ENCODE measurements at regions not wholly inside any gene's neighbourhood (a gene's known extent, or its start where the extent isn't known, plus 50 kb on each side); places are given as distances from the start of the nearest gene placed in this dataset.

DNA sequence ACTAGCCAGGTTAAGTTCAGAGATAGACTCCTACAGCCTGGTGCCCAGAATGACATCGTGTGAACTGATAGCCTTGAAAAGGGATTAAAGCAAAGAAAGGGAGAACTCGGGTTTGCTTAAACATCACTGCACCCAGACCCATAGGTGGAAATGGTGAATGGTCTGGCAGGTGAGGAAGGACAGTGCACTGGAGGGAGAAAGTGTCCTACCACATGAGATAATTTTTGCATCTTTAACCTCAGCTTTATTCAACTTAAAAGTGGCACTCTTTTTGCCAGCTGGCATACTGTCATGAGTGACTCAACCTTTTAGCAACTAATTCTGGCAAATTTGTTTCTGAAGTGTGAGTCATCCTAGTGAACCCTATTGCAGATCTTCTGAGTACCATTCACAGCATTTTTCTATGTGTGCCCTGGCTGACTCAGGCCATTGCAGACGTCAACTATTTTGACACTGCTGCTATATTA is 53.0 kb upstream of the DAPP1 start:
- DNase-seq (ENCODE audit: low spot score): no peak
- ChIA-PET CTCF (no interaction called here), POLR2A (no interaction called here)
- Mint-ChIP-seq H3K27ac (no peak overlapping the region), H3K36me3 (no peaks in the 10 kb centered on the region), H3K4me1 (no peaks in the 10 kb centered on the region; the same call in 1 of the 2 replicates), H3K9me3 (peaks cover 25% of the 10 kb centered on the region), H3K27me3 (ENCODE audit: low read depth) (no peaks in the 10 kb centered on the region; the same call in 1 of the 2 replicates), H3K4me3 (no peak overlapping the region)
- TF ChIP-seq SOX15 (CRISPR knock-in tag; IDR thresholded peaks at IDR 0.05): no peak
- TF ChIP-seq, protein P1, sequence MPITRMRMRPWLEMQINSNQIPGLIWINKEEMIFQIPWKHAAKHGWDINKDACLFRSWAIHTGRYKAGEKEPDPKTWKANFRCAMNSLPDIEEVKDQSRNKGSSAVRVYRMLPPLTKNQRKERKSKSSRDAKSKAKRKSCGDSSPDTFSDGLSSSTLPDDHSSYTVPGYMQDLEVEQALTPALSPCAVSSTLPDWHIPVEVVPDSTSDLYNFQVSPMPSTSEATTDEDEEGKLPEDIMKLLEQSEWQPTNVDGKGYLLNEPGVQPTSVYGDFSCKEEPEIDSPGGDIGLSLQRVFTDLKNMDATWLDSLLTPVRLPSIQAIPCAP (CRISPR knock-in tag; IDR thresholded peaks at IDR 0.05): no peak
- no peak for TF ChIP-seq EMX1 (CRISPR knock-in tag; IDR thresholded peaks at IDR 0.05)
- no peak for TF ChIP-seq NR2C2 (CRISPR knock-in tag; IDR thresholded peaks at IDR 0.05)
- TF ChIP-seq, protein P2, sequence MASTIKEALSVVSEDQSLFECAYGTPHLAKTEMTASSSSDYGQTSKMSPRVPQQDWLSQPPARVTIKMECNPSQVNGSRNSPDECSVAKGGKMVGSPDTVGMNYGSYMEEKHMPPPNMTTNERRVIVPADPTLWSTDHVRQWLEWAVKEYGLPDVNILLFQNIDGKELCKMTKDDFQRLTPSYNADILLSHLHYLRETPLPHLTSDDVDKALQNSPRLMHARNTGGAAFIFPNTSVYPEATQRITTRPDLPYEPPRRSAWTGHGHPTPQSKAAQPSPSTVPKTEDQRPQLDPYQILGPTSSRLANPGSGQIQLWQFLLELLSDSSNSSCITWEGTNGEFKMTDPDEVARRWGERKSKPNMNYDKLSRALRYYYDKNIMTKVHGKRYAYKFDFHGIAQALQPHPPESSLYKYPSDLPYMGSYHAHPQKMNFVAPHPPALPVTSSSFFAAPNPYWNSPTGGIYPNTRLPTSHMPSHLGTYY (CRISPR knock-in tag; IDR thresholded peaks at IDR 0.05): no peak
- TF ChIP-seq, protein P3, sequence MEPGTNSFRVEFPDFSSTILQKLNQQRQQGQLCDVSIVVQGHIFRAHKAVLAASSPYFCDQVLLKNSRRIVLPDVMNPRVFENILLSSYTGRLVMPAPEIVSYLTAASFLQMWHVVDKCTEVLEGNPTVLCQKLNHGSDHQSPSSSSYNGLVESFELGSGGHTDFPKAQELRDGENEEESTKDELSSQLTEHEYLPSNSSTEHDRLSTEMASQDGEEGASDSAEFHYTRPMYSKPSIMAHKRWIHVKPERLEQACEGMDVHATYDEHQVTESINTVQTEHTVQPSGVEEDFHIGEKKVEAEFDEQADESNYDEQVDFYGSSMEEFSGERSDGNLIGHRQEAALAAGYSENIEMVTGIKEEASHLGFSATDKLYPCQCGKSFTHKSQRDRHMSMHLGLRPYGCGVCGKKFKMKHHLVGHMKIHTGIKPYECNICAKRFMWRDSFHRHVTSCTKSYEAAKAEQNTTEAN (CRISPR knock-in tag; IDR thresholded peaks at IDR 0.05): no peak
- no peak for TF ChIP-seq ETV6 (CRISPR knock-in tag; IDR thresholded peaks at IDR 0.05)
- ATAC-seq: no peak

DNA sequence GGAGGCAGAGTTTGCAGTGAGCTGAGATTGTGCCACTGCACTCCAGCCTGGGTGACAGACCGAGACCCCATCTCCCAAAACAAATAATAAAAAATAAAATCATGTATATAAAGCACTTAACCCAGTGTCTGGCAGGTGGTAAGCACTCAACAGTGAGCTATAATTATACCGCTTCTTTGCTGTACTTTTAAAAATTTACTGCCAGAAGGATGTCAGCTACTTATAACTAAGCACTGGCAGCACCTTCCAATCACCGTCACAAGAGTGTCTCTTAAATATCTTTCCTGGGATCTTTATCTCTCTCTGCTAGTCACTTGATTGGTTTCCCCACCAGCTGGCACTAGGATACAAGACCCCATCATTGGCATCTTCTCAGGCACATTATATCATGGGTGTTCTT is 53.9 kb upstream of the DAPP1 start:
- no peak overlapping the region for H3K27ac Mint-ChIP-seq
- H3K9me3 Mint-ChIP-seq: peaks cover 25% of the 10 kb centered on the region
- H3K4me3 Mint-ChIP-seq: no peak overlapping the region
- ATAC-seq (no peak), DNase-seq (ENCODE audit: low spot score) (no peak)
- H3K4me1 Mint-ChIP-seq: no peaks in the 10 kb centered on the region; the same call in 1 of the 2 replicates
- TF ChIP-seq ETV6 (CRISPR knock-in tag; IDR thresholded peaks at IDR 0.05): no peak
- TF ChIP-seq NR1H2 (CRISPR knock-in tag; IDR thresholded peaks at IDR 0.05): no peak
- no peak for TF ChIP-seq CBFB (CRISPR knock-in tag; IDR thresholded peaks at IDR 0.05; ENCODE audit: low read depth)
- no peak for TF ChIP-seq RORB (CRISPR knock-in tag; IDR thresholded peaks at IDR 0.05)
- TF ChIP-seq, protein P4, sequence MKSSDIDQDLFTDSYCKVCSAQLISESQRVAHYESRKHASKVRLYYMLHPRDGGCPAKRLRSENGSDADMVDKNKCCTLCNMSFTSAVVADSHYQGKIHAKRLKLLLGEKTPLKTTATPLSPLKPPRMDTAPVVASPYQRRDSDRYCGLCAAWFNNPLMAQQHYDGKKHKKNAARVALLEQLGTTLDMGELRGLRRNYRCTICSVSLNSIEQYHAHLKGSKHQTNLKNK (CRISPR knock-in tag; IDR thresholded peaks at IDR 0.05): no peak
- TF ChIP-seq FOXP1 (CRISPR knock-in tag; IDR thresholded peaks at IDR 0.05; ENCODE audit: borderline replicate concordance): no peak
- no peak for TF ChIP-seq GABPB1 (CRISPR knock-in tag; IDR thresholded peaks at IDR 0.05)
- TF ChIP-seq RELA (CRISPR knock-in tag; IDR thresholded peaks at IDR 0.05; ENCODE audit: borderline replicate concordance): no peak
- TF ChIP-seq SMAD4 (CRISPR knock-in tag; IDR thresholded peaks at IDR 0.05): no peak
- no peak for TF ChIP-seq ELF4 (CRISPR knock-in tag; IDR thresholded peaks at IDR 0.05; ENCODE audit: low read depth)
- TF ChIP-seq, protein P5, sequence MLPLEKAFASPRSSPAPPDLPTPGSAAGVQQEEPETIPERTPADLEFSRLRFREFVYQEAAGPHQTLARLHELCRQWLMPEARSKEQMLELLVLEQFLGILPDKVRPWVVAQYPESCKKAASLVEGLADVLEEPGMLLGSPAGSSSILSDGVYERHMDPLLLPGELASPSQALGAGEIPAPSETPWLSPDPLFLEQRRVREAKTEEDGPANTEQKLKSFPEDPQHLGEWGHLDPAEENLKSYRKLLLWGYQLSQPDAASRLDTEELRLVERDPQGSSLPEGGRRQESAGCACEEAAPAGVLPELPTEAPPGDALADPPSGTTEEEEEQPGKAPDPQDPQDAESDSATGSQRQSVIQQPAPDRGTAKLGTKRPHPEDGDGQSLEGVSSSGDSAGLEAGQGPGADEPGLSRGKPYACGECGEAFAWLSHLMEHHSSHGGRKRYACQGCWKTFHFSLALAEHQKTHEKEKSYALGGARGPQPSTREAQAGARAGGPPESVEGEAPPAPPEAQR (CRISPR knock-in tag; IDR thresholded peaks at IDR 0.05): no peak
- TF ChIP-seq HMGA2 (CRISPR knock-in tag; IDR thresholded peaks at IDR 0.05): no peak
- TF ChIP-seq MXD4 (CRISPR knock-in tag; IDR thresholded peaks at IDR 0.05; ENCODE audit: borderline replicate concordance): no peak
- TF ChIP-seq, protein P6, sequence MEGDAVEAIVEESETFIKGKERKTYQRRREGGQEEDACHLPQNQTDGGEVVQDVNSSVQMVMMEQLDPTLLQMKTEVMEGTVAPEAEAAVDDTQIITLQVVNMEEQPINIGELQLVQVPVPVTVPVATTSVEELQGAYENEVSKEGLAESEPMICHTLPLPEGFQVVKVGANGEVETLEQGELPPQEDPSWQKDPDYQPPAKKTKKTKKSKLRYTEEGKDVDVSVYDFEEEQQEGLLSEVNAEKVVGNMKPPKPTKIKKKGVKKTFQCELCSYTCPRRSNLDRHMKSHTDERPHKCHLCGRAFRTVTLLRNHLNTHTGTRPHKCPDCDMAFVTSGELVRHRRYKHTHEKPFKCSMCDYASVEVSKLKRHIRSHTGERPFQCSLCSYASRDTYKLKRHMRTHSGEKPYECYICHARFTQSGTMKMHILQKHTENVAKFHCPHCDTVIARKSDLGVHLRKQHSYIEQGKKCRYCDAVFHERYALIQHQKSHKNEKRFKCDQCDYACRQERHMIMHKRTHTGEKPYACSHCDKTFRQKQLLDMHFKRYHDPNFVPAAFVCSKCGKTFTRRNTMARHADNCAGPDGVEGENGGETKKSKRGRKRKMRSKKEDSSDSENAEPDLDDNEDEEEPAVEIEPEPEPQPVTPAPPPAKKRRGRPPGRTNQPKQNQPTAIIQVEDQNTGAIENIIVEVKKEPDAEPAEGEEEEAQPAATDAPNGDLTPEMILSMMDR (IDR thresholded peaks at IDR 0.05): no peak
- no peak for TF ChIP-seq EMX1 (CRISPR knock-in tag; IDR thresholded peaks at IDR 0.05)
- no peak for TF ChIP-seq SP1 (CRISPR knock-in tag; conservative IDR thresholded peaks at IDR 0.05)
- H3K27me3 Mint-ChIP-seq (ENCODE audit: low read depth): no peaks in the 10 kb centered on the region; the same call in 1 of the 2 replicates
- POLR2A ChIA-PET: no interaction called here
- H3K36me3 Mint-ChIP-seq: no peaks in the 10 kb centered on the region
- CTCF ChIA-PET: no interaction called here
